OCI-LY1 (cell line): ENCODE measurements at regions not wholly inside any gene's neighbourhood (a gene's known extent, or its start where the extent isn't known, plus 50 kb on each side); places are given as distances from the start of the nearest gene placed in this dataset.

ENCODE experiments used
- H2AFZ ChIP-seq: fragments of 200-600 bp; sonication (generic), shearing (Covaris generic); 2 replicates; pipeline ENCODE4 v1.6.0; 2014; ENCODE audit warnings: antibody characterized with exemption, mild to moderate bottlenecking, low read length
- H3F3A ChIP-seq: fragments of 200-600 bp; sonication (generic), shearing (Covaris generic); 2 replicates; pipeline ENCODE4 v1.6.0; 2014; ENCODE audit warnings: mild to moderate bottlenecking, antibody characterized with exemption, low read length, moderate library complexity; ENCODE audit not compliant: insufficient read depth
- H3K27ac ChIP-seq: fragments of 200-600 bp; sonication (generic); 2 replicates; pipeline ENCODE4 v1.5.1; 2014; ENCODE audit warnings: low read length, mixed run types, mild to moderate bottlenecking, low read depth; ENCODE audit not compliant: poor library complexity, severe bottlenecking
- H3K27me3 ChIP-seq: fragments of 200-600 bp; sonication (generic); 2 replicates; pipeline ENCODE4 v1.6.0; 2014; ENCODE audit warnings: antibody characterized with exemption, mild to moderate bottlenecking, low read length, moderate library complexity; ENCODE audit not compliant: insufficient read depth
- H3K36me3 ChIP-seq: fragments of 200-600 bp; sonication (generic); 2 replicates; pipeline ENCODE4 v1.6.1; 2014; ENCODE audit warnings: mild to moderate bottlenecking, antibody characterized with exemption, low read length, moderate library complexity, mixed read lengths; ENCODE audit not compliant: insufficient read depth
- H3K4me1 ChIP-seq: fragments of 200-600 bp; sonication (generic); 2 replicates; pipeline ENCODE4 v1.5.1; 2014; ENCODE audit warnings: mild to moderate bottlenecking, low read length, moderate library complexity; ENCODE audit not compliant: insufficient read depth, severe bottlenecking
- H3K4me2 ChIP-seq: fragments of 200-600 bp; sonication (generic), shearing (Covaris generic); 2 replicates; pipeline ENCODE4 v1.6.1; 2014; ENCODE audit warnings: low read length
- H3K4me3 ChIP-seq: fragments of 200-600 bp; sonication (generic); 2 replicates; pipeline ENCODE4 v1.5.1; 2014; ENCODE audit warnings: low read length, low read depth, mild to moderate bottlenecking, mixed read lengths; ENCODE audit not compliant: poor library complexity, severe bottlenecking
- H3K79me2 ChIP-seq: fragments of 200-600 bp; shearing (Covaris generic); 2 replicates; pipeline ENCODE4 v1.6.1; 2016; ENCODE audit warnings: mixed run types, low read length, mixed read lengths; ENCODE audit not compliant: insufficient read depth
- H3K9ac ChIP-seq: fragments of 200-600 bp; sonication (generic), shearing (Covaris generic); 2 replicates; pipeline ENCODE4 v1.6.1; 2014; ENCODE audit warnings: mild to moderate bottlenecking, low read length, mixed read lengths
- H3K9me2 ChIP-seq: fragments of 200-600 bp; sonication (generic), shearing (Covaris generic); 2 replicates; pipeline ENCODE4 v1.6.1; 2014; ENCODE audit warnings: low read depth, mild to moderate bottlenecking, low read length, mixed read lengths
- H3K9me3 ChIP-seq: fragments of 200-600 bp; shearing (Covaris generic); 2 replicates; pipeline ENCODE4 v1.6.1; 2014; ENCODE audit warnings: low read length, mixed read lengths
- H4K20me1 ChIP-seq: fragments of 200-600 bp; sonication (generic), shearing (Covaris generic); 2 replicates; pipeline ENCODE4 v1.6.0; 2016; ENCODE audit warnings: mild to moderate bottlenecking, low read length; ENCODE audit not compliant: insufficient read depth
- EZH2 ChIP-seq: fragments of 200-600 bp; sonication (generic), shearing (Covaris generic); IDR thresholded peaks from 2 replicates; pipeline ENCODE4 v1.8.0; 2017; ENCODE audit warnings: borderline replicate concordance, mixed run types, mild to moderate bottlenecking, antibody characterized with exemption, low read length, moderate library complexity, mixed read lengths
- TF ChIP-seq, protein P1 (sequence below): fragments of 200-600 bp; sonication (generic), shearing (Covaris generic); IDR thresholded peaks from 2 replicates; pipeline ENCODE4 v1.5.1; 2017; ENCODE audit warnings: mild to moderate bottlenecking, antibody characterized with exemption, low read length, moderate library complexity, mixed read lengths

- Histone ChIP-seq H2AFZ (no peak overlapping the region), H3K4me2 (no peak overlapping the region), H4K20me1 (no peaks in the 10 kb centered on the region), H3K9me3 (no peaks in the 10 kb centered on the region), H3F3A (no peaks in the 10 kb centered on the region), H3K4me3 (no peak overlapping the region), H3K27me3 (no peaks in the 10 kb centered on the region), H3K36me3 (no peaks in the 10 kb centered on the region), H3K79me2 (no peaks in the 10 kb centered on the region), H3K9ac (no peak overlapping the region), H3K9me2 (no peaks in the 10 kb centered on the region), H3K4me1 (no peaks in the 10 kb centered on the region), H3K27ac (no peak overlapping the region)
- TF ChIP-seq, protein P1, sequence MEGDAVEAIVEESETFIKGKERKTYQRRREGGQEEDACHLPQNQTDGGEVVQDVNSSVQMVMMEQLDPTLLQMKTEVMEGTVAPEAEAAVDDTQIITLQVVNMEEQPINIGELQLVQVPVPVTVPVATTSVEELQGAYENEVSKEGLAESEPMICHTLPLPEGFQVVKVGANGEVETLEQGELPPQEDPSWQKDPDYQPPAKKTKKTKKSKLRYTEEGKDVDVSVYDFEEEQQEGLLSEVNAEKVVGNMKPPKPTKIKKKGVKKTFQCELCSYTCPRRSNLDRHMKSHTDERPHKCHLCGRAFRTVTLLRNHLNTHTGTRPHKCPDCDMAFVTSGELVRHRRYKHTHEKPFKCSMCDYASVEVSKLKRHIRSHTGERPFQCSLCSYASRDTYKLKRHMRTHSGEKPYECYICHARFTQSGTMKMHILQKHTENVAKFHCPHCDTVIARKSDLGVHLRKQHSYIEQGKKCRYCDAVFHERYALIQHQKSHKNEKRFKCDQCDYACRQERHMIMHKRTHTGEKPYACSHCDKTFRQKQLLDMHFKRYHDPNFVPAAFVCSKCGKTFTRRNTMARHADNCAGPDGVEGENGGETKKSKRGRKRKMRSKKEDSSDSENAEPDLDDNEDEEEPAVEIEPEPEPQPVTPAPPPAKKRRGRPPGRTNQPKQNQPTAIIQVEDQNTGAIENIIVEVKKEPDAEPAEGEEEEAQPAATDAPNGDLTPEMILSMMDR = no peak
- no peak for TF ChIP-seq EZH2
Observed at GRCh38 chr1:29916656-29917369, 680.5 kb downstream of the PTPRU start.

- H3K4me2 ChIP-seq = no peak overlapping the region
- no peaks in the 10 kb centered on the region for H3K9me3 ChIP-seq
- no peaks in the 10 kb centered on the region for H3F3A ChIP-seq
- H4K20me1 ChIP-seq = no peaks in the 10 kb centered on the region
- no peak for TF ChIP-seq EZH2
- TF ChIP-seq, protein P1 = no peak
- no peaks in the 10 kb centered on the region for H3K4me1 ChIP-seq
- no peak overlapping the region for H3K4me3 ChIP-seq
- H3K9ac ChIP-seq = no peak overlapping the region
- no peaks in the 10 kb centered on the region for H3K9me2 ChIP-seq
- H3K36me3 ChIP-seq = no peaks in the 10 kb centered on the region
- no peaks in the 10 kb centered on the region for H3K79me2 ChIP-seq
- no peak overlapping the region for H2AFZ ChIP-seq
- H3K27ac ChIP-seq = no peak overlapping the region
- H3K27me3 ChIP-seq = no peaks in the 10 kb centered on the region
Observed at GRCh38 chr1:29914936-29915335, 678.6 kb downstream of the PTPRU start.

GRCh38 chr1:29912425-29912824, 676.1 kb downstream of the PTPRU start:
- no peak overlapping the region for H3K4me2 ChIP-seq
- H3K9me2 ChIP-seq = no peaks in the 10 kb centered on the region
- H3K36me3 ChIP-seq = no peaks in the 10 kb centered on the region
- no peaks in the 10 kb centered on the region for H3K79me2 ChIP-seq
- no peak overlapping the region for H2AFZ ChIP-seq
- H3F3A ChIP-seq = no peaks in the 10 kb centered on the region
- no peaks in the 10 kb centered on the region for H3K9me3 ChIP-seq
- no peak overlapping the region for H3K9ac ChIP-seq
- H3K27me3 ChIP-seq = no peaks in the 10 kb centered on the region
- TF ChIP-seq, protein P1 = peak; percentile 45
- no peak for TF ChIP-seq EZH2
- no peaks in the 10 kb centered on the region for H4K20me1 ChIP-seq
- no peaks in the 10 kb centered on the region for H3K4me1 ChIP-seq
- H3K4me3 ChIP-seq = no peak overlapping the region
- no peak overlapping the region for H3K27ac ChIP-seq
